ENCODE measurements at regions not wholly inside any gene's neighbourhood (a gene's known extent, or its start where the extent isn't known, plus 50 kb on each side); places are given as distances from the start of the nearest gene placed in this dataset.

GRCh38 chr13:81211713-81212112 is 870.8 kb upstream of the SPRY2 start:
- DNase-seq (ENCODE audit: low read depth): no peak

GRCh38 chr13:81207636-81208035 is 866.7 kb upstream of the SPRY2 start:
- TF ChIP-seq, protein P1, sequence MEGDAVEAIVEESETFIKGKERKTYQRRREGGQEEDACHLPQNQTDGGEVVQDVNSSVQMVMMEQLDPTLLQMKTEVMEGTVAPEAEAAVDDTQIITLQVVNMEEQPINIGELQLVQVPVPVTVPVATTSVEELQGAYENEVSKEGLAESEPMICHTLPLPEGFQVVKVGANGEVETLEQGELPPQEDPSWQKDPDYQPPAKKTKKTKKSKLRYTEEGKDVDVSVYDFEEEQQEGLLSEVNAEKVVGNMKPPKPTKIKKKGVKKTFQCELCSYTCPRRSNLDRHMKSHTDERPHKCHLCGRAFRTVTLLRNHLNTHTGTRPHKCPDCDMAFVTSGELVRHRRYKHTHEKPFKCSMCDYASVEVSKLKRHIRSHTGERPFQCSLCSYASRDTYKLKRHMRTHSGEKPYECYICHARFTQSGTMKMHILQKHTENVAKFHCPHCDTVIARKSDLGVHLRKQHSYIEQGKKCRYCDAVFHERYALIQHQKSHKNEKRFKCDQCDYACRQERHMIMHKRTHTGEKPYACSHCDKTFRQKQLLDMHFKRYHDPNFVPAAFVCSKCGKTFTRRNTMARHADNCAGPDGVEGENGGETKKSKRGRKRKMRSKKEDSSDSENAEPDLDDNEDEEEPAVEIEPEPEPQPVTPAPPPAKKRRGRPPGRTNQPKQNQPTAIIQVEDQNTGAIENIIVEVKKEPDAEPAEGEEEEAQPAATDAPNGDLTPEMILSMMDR (IDR thresholded peaks at IDR 0.05; ENCODE audit: low read depth, low read length): no peak
- no peak for TF ChIP-seq MYC (IDR thresholded peaks at IDR 0.05; ENCODE audit: low read depth, low read length)
- no peak for TF ChIP-seq MAX (IDR thresholded peaks at IDR 0.05; ENCODE audit: low read depth, low read length)
- no peak for TF ChIP-seq POLR2A (IDR thresholded peaks at IDR 0.05; ENCODE audit: extremely low read depth, insufficient read length)

More at GRCh38 chr13:81211713-81212112, 870.8 kb upstream of the SPRY2 start:
- TF ChIP-seq POLR2A (IDR thresholded peaks at IDR 0.05; ENCODE audit: extremely low read depth, insufficient read length) (no peak), MYC (IDR thresholded peaks at IDR 0.05; ENCODE audit: low read depth, low read length) (no peak), MAX (IDR thresholded peaks at IDR 0.05; ENCODE audit: low read depth, low read length) (no peak)
- TF ChIP-seq, protein P1 (IDR thresholded peaks at IDR 0.05; ENCODE audit: low read depth, low read length): no peak
- H3K4me3 ChIP-seq (ENCODE audit: low read depth, low read length): no peak overlapping the region

DNA sequence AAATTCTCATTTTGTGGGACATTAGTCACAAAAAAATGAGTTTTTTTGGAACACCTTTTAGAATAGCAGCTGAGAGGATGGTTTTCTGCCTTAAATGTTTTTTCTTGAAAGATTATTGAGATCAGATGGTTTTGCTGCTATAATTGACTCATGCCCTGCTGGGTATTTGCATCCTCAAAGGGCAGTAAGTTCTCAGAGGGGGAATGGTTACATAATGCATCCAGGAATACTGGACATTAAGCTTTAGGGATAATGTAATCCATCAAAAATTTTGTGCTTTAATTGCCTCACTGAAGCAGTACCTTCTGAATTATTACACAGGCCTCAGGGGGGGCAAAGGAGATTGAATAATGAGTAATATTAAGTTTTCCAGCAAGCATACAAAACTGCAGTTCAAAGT is 866.3 kb upstream of the SPRY2 start:
- no peak overlapping the region for H3K4me3 ChIP-seq (ENCODE audit: low read depth, low read length)
- TF ChIP-seq MYC (IDR thresholded peaks at IDR 0.05; ENCODE audit: low read depth, low read length) (no peak), POLR2A (IDR thresholded peaks at IDR 0.05; ENCODE audit: extremely low read depth, insufficient read length) (no peak), MAX (IDR thresholded peaks at IDR 0.05; ENCODE audit: low read depth, low read length) (no peak)
- TF ChIP-seq, protein P1 (IDR thresholded peaks at IDR 0.05; ENCODE audit: low read depth, low read length): no peak
- no peak for DNase-seq (ENCODE audit: low read depth)

More at GRCh38 chr13:81207636-81208035, 866.7 kb upstream of the SPRY2 start:
- no peak overlapping the region for H3K4me3 ChIP-seq (ENCODE audit: low read depth, low read length)
- no peak for DNase-seq (ENCODE audit: low read depth)

GRCh38 chr13:81203783-81204182 is 862.9 kb upstream of the SPRY2 start:
- H3K4me3 ChIP-seq (ENCODE audit: low read depth, low read length): no peak overlapping the region
- no peak for TF ChIP-seq MAX (IDR thresholded peaks at IDR 0.05; ENCODE audit: low read depth, low read length)
- TF ChIP-seq MYC (IDR thresholded peaks at IDR 0.05; ENCODE audit: low read depth, low read length): no peak
- TF ChIP-seq, protein P1 (IDR thresholded peaks at IDR 0.05; ENCODE audit: low read depth, low read length): no peak
- TF ChIP-seq POLR2A (IDR thresholded peaks at IDR 0.05; ENCODE audit: extremely low read depth, insufficient read length): no peak
- DNase-seq (ENCODE audit: low read depth): no peak

DNA sequence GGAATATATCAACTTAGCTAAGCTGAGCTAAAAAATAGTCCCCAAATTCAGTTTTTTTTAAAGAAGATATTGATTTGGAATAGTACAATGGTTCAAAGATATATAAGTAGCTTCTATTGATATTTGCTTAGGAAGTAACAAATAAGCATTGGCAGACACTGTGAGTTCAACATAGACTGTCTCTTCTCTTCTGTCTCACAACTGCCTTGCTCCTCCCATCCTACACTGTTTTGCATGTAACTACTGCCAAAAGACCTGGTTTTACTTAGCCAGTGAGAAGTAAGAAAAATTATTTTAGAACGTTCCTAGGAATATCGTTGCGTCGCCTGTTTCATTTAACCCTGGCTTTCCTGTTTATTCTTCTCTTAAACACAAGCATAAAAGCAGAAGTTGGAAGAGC is 859.0 kb upstream of the SPRY2 start:
- TF ChIP-seq POLR2A (IDR thresholded peaks at IDR 0.05; ENCODE audit: extremely low read depth, insufficient read length): no peak
- TF ChIP-seq, protein P1 (IDR thresholded peaks at IDR 0.05; ENCODE audit: low read depth, low read length): no peak
- TF ChIP-seq MAX (IDR thresholded peaks at IDR 0.05; ENCODE audit: low read depth, low read length): no peak
- no peak for TF ChIP-seq MYC (IDR thresholded peaks at IDR 0.05; ENCODE audit: low read depth, low read length)
- H3K4me3 ChIP-seq (ENCODE audit: low read depth, low read length): no peak overlapping the region
- no peak for DNase-seq (ENCODE audit: low read depth)
